AG10803 (cell line): ENCODE measurements at regions not wholly inside any gene's neighbourhood (a gene's known extent, or its start where the extent isn't known, plus 50 kb on each side); places are given as distances from the start of the nearest gene placed in this dataset.

ENCODE experiments used
- DNase-seq: peaks from one replicate; pipeline ENCODE4 v3.0.0; 2010; ENCODE audit warnings: low read depth
- H3K4me3 ChIP-seq: 2 replicates; pipeline ENCODE4 v1.5.1; 2011; ENCODE audit warnings: mild to moderate bottlenecking, low read length, control low read depth
- TF ChIP-seq, protein P1 (sequence below): conservative IDR thresholded peaks from 2 replicates; pipeline ENCODE4 v1.5.1; 2011; ENCODE audit warnings: mild to moderate bottlenecking, low read length, control low read depth, inconsistent platforms

DNA sequence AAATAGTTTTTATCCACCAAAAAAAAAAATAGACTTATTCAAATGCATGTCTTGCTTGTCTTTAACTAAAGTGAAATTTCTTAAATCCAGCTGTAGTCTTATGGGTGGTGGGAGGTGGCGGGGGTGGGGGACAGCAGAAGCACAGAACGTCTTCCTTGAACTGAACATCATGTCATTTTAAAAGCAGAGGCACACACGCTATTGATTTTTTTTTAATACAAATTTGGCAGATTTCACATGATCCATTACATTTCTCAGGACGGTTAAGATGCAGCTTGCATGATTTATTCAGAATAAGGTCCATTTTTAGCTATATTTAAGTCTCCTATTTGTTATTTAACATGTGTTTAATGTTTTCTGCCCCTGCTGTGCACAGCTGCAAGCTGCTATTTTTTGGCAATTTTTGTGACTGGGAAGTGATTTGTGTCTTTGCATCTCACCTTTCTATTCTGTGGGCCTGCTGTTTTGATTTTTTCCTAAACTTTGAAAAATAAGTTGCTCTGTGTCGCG, 274.0 kb downstream of the TSHZ3 start:
- TF ChIP-seq, protein P1, sequence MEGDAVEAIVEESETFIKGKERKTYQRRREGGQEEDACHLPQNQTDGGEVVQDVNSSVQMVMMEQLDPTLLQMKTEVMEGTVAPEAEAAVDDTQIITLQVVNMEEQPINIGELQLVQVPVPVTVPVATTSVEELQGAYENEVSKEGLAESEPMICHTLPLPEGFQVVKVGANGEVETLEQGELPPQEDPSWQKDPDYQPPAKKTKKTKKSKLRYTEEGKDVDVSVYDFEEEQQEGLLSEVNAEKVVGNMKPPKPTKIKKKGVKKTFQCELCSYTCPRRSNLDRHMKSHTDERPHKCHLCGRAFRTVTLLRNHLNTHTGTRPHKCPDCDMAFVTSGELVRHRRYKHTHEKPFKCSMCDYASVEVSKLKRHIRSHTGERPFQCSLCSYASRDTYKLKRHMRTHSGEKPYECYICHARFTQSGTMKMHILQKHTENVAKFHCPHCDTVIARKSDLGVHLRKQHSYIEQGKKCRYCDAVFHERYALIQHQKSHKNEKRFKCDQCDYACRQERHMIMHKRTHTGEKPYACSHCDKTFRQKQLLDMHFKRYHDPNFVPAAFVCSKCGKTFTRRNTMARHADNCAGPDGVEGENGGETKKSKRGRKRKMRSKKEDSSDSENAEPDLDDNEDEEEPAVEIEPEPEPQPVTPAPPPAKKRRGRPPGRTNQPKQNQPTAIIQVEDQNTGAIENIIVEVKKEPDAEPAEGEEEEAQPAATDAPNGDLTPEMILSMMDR, result no peak
- no peak for DNase-seq

DNA sequence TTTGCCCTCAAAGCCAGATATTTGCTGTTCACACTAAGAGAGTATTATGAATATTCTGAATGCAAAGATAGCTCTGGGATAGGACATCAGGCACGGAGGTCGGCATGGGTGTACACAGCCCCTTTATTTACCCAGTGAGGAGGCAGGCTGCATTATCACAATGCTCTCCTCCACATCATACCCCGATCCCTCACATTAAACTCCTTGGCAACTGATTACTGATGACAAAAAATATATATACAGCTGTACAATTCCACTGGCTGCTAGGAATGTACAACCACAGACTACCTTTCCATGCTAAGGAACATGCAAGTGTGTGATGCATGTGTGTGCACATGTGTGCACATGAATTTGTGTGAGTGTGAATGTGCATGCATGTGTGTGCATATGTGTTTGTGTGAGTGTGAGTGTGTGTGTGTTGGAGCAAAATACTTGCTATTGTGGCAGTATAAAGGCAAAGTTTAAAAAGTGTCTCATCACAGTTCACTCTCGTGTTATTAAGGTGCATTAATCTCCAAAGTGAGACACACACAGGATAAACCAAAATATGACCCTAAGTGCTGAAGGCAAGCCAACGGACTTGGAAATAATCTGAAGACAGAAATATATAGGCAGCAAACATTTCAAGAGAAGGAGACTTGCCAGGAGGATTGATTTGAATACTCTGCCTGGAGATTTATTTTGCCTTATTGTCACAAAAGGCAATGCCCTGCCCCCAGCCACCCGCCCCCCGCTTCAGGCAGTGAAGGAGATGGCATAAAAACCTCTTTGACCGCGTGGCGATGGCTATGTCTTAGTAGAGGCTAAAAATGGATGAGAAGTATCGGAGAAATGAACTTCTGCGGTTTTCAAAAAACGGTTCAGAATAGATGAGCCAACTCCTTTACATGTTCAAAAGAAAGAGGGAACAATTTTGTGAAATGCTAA, 274.8 kb downstream of the TSHZ3 start:
- DNase-seq, result no peak
- TF ChIP-seq, protein P1, result no peak
- H3K4me3 ChIP-seq, result no peak overlapping the region

More for the DNA sequence above, 274.0 kb downstream of the TSHZ3 start:
- H3K4me3 ChIP-seq, result no peak overlapping the region

DNA sequence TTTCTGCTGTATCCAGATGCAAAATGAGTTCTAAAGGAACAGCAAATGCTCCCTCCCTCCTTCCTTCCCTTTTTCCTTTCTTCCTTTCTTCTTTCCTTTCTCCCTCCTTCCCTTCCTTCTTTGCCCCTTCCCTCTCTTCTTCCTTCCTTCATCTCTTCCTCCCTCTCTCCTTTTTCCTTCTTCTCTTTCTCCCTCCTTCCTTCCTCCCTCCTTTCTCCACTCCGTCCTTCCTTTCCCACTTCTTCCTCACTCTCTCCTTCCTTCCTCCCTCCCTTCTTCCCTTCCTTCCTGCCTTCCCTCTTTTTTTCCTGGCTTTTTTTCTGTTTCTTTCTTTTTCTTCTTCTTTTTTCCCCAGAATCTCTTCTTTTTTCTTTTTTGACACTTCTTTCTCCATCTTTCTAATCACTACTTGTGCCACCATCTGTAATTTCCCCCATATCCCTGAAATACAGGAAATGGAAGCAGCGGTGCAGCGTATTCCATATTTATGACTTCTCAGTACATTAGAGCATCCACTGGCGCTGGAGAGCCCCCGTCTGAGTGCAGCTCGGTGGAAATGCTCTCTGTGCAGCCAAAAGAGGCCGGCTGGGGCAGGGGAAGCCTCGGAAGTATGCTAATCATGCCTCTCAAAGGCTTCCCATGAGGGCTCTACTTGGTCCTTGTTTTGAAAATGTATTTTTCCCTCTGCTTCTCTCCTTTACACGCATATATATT, 275.6 kb downstream of the TSHZ3 start:
- H3K4me3 ChIP-seq, result no peak overlapping the region
- DNase-seq, result no peak
- TF ChIP-seq, protein P1, result no peak

DNA sequence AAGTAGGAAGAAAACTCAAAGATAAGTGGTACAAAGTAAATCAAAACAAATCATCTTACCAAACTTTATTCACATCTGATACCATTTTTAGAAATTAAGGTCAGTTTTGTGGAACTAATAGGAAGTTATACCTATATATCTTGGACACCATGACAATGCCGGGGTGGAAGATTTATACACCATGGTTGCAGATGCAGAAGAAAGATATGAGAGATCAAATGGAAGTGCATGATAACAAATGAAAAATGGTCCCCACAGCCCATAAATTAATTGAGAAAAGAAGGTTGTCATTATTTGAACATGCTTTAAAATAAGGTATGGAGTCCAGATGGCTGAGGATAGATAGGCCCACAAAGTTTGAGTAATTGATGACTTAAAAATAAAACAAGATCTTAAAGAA, 276.8 kb downstream of the TSHZ3 start:
- no peak for DNase-seq
- TF ChIP-seq, protein P1, result no peak
- H3K4me3 ChIP-seq, result no peak overlapping the region

DNA sequence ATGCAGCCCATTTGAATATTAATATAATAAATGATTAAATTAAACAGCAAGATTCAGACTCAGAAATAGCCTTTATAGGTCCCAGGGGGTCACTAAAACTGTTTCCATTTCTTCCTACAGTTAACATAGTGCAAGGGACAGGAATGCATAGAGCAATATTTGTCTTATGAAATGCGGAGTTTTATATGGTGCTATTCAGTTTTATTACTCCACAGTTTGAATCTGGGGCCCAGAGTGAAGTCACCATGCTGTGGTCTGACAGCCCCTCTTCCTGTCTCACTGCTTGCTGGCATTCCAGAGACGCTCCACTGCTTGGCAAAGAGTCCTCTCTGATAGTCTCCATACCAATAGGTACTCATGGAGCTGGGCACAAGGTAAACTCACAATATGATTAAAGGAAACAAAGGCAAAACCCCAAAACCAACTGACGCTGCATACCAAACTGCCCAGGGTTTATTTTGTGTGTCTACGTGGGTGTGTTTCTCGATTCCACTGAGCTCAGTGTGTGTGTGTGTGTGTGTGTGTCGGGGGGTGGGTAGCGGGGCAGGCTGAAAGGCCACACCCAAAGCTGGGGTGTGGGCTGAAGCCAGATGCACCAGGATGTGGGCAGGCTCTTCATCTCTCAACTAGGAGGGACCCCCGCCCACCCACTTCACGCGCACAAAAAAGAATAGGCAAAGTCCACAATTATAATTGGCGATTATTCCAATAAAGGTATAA, 277.9 kb downstream of the TSHZ3 start:
- no peak for DNase-seq
- TF ChIP-seq, protein P1, result no peak
- H3K4me3 ChIP-seq, result no peak overlapping the region

DNA sequence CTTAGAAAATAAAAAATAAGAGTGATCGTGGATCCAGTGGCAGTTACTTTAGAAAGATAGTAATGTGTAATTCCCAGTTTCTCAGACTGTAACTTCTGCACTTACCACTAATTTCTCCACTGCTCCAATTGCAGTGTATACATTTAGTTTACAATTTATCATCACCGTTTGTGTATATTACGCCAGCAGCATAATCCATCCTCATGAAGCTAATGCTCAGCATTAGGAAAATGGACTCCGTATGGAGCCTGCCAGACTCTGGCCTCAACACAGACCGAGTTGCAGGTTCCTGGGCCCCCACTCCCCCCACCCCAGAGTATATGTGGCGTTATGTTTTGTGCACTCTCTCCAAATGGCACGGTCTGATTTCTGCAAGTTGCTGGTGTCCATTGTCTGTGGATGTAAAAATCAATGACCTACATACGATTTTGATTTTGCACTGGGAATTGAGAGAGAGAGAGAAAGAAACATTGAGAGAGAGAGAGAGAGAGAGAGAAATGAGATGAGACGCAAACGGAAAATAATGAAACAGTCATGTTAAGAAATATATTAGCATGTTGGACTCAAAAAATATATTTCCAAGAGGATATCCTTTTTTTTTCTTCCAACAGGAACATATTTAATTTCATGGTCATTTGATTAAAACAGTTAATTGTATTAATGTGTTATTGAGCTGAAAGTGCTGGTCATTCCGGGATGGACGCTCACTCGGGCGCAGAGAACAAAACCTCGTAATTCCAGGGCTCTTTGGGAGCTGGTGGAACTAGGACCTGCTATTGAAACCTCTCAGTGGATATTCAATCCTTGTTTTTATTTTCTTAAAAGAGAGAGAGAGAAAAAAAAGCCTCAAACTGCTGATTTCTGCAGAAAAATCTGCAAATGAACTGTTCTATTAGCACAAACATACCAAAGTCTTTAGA, 278.8 kb downstream of the TSHZ3 start:
- H3K4me3 ChIP-seq, result no peak overlapping the region
- TF ChIP-seq, protein P1, result no peak
- DNase-seq, result no peak
